ENCODE measurements at regions not wholly inside any gene's neighbourhood (a gene's known extent, or its start where the extent isn't known, plus 50 kb on each side); places are given as distances from the start of the nearest gene placed in this dataset.

DNA sequence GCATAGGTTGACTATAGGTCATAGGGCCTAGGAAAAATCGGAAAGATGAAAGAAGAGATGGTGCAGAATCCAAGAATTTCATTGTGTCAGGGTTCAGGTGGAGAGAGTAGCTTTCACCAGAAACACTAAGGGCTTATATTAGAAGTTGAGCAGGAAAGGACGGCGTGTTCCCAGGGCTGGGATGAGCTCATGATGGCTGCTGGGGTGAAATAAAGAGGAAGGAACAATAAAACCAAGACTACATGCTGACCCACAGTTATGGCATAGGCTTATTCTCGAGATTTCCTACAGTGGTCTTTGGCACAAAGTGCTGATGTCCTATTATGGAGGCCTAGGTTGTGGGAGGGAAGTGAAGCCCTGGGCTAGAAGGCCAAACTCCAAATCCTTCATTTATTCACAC, 195.8 kb downstream of the PTEN start:
- DNase-seq (ENCODE audit: low read depth in 2 of 2): no peak

DNA sequence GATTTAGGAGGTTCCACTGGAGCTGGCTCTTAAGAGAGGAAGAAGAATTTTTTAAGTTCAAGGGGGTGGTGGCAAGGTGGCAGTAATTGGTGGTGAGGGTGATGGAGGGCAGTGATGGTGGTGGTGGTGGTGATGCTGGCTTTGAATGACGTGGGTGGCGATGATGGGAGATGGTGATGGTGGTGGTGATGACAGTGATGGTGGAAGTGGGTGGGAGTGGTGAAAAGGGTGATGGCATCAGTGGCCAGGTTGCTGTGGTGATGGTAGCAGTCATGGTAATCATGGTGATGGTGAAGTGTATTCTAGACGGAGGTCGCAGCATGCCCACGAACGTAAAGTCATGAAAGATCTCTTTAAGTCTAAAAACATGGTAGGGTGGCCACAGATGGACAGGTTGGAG, 197.3 kb downstream of the PTEN start:
- DNase-seq (ENCODE audit: low read depth in 2 of 2): no peak

DNA sequence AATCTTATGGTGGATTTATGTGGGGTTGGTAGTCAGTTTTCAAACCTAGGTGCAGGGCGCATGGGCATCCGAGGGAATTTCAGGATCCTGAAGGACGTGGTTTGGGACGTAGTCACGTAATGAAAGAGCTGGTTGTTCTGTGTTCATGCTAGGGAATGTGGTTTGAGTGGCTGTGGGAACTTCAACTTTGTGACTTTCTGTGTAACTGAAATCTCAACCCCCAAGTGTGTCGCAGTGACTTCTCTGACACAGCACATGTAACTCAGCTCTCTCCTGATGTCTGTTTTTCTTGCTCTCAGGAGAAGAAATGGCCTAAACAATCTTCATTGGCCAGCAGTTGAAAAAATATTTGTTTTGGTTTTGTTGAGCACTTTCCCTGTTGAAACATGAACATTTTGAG, 199.0 kb downstream of the PTEN start:
- no peak for DNase-seq (ENCODE audit: low read depth in 2 of 2)

DNA sequence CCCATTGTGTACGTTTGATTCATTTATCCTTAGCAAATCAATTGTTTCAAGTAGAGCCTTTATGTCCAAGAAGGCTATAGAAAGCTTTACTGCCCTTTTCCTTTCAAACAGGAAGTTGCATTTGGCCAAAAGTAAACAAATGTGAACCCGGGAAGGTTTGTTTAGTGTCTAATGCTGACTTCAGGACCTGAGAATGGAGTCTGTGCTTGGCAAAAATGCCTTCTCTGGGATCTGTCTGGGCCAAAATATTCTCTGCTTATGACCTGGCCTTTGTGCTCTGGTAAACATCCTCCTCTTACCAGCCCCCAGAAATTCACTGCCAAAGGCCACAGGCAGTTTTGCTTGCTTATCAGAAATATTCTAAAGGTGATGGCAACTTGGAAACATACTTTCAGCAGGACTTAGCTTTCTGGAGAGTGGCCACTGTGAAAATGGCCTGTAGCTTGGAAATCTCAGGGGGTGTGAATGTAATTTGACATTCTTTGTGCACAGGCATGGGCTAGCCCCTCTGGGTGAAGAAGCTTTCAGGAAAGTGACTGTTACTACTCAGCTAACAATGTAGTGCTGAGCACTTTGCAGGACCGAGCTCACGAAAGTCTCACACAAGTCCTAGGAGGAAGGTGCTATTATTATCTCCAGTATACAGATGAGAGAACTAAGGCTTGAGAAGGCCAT, 199.5 kb downstream of the PTEN start:
- no peak for DNase-seq (ENCODE audit: low read depth in 2 of 2)

DNA sequence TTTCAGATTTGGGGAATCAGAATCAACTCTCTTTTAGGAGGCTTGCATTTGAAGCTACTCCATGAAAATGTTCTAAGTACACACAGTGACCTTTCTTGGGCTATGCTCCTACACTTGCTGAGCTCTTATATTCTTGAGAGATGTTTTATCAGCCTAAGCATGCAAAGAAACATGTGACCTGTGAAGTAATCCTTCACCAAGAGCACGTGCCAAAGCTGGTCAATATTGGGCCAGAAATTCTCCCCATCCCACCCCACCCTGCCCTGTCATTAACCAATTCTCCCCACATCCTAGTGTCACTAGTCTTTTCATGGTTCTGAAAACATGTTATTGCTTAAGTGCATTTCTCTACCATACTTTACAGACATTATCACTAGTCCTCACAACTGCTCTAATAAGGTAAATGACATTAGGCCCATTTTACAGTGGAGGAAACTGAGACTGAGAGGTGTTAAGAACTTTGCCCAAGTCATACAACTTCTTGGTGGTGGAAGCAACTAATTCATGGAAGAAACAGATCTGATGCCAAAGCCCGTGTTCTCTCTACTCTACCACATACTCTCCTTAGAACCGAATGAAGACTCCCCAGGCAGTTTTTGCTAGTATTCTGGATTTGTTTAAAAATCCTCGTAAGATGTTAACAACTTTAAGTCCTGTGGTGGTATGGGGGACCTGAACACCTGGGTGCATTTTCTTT, 200.6 kb downstream of the PTEN start:
- DNase-seq (ENCODE audit: low read depth in 2 of 2): no peak

DNA sequence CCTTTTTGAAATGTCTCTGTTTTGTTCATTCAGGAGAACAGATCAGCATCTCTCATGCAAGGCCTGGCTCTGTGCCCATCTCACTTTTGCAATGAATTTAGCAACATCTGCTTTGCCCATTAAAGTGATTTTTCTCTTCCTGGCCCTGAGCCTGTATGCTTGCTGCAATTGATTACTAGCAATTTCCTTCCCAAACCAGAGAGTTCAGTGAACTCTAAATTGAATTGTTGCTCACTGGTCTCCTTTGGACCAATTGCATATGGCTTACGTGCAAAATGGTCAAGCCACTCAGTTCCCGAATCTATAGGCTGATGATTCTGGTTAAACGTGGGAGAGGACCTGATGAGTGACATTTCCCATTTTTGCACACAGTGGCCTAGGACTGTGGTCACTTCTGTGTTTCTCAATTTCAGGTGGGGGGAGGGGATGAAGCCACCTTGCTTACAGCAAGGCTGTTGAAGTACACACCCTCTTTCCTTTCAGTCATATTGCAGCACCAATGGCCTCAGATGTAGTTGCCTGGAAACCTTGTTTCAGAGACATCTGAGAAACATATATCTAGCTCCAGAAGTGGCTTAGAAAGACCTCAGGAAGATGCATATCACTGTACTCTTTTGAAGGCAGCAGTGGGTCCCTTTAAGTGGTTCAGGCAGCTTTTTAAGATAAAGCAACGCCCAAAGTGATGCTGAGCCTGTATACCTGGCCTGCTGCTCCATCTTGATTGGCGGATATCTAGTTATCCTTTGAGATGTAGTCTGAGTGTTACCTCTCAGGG, 201.4 kb downstream of the PTEN start:
- DNase-seq (ENCODE audit: low read depth in 2 of 2): no peak

DNA sequence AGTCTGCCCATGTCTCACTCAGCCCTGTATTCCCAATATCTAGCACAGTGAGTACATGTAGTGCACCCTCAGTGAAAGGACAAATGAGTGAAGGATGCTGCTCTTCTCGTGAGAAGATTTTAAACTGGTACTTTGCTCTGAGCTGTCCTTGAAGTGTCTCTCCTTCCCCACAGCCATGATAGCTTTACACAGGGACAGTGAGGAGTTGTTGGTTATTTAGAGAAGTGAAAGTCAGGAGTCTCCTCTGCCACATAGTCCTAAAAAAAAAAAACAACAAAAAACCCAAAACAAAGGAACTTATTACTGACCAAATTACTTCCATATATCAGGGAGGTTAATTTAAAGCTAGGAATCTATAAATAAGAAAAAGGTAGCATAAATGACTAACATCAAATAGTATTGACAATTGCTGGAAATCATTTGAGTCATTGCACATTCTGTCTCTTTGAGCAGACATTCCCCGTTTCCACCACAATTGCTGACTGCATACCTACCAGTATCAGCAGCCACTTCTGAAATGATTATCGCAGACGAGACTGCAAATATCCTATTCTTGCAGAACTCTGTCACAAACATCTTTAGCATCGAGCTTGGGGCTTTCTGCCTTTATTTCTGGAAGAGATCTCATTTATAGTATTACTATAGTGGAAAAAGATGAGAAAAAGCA, 202.1 kb downstream of the PTEN start:
- no peak for DNase-seq (ENCODE audit: low read depth in 2 of 2)

DNA sequence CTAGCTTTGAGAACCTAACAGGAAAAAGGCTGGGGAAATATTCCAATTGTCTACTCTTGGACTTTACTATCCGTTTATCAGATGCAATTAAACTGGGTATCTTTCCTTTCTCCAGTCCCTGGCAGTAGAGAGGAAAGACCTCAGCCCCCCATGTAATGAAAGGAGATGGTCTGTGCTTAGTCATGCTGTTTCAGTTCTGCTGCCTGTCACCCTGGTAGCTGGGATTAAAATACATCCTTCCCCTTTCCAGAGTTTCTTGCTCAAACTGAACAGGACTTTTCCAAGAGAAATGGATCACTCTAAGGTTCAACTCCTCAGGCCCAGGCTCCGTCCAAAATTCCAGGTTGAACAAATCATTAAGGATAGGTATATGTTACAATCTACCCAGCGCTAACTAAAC, 202.9 kb downstream of the PTEN start:
- DNase-seq (ENCODE audit: low read depth in 2 of 2): no peak

DNA sequence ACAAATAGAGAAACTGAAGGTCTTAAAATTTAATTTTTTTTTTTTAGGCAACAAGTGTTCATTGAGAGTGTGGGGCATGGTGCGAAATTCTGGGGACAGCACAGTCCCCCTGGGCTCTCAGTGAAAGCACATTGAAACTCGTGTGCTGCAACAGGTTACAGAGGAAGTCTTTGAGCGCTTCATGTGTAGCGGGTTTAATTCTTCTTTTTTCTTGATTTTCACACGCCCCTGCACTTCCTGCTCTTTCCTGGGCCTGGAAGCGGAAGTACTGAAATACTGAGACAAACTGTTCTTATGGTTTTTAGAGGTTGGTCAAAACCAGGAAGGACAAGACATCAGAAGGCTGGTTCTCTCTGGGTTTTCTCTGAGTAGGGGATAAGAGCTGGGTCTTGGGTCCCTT, 203.5 kb downstream of the PTEN start:
- no peak for DNase-seq (ENCODE audit: low read depth in 2 of 2)

DNA sequence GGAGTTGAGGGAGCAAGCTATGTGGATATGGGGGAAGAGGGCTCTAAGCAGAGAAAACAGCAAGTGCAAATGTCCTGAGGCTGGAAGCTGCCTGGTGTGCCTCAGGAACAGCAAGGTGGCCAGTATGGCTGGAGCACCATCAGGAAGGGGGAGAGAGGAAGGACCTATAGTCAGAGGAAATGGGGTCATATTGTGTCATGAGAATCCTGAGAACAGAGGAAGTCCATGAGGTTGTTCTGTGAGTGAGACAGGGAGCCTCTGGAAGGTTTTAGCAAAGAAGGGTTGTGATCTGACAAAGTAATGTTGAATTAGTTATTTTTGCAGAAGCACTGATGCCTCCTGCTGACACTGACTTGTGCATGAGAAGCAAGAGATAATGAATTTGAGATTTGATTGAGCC, 204.3 kb downstream of the PTEN start:
- DNase-seq (ENCODE audit: low read depth in 2 of 2): no peak

DNA sequence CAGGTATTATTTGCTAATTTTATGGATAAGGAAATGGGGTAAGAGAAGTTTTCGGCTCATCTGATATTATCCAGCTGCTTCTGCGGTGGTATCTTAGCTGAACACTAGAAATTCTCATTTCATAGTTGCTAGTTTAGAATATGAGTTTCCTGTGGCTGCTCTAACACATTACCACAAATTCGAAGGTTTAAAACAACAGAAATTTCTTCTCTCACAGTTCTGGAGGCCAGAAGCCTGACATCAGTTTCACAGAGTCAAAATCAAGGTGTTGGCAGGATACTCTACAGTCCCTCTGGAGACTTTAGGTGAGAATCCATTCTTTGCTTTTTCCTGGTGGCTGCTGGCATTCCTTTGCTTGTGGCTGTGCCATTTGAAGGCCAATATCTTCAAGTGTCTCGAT, 205.9 kb downstream of the PTEN start:
- DNase-seq (ENCODE audit: low read depth in 2 of 2): no peak

DNA sequence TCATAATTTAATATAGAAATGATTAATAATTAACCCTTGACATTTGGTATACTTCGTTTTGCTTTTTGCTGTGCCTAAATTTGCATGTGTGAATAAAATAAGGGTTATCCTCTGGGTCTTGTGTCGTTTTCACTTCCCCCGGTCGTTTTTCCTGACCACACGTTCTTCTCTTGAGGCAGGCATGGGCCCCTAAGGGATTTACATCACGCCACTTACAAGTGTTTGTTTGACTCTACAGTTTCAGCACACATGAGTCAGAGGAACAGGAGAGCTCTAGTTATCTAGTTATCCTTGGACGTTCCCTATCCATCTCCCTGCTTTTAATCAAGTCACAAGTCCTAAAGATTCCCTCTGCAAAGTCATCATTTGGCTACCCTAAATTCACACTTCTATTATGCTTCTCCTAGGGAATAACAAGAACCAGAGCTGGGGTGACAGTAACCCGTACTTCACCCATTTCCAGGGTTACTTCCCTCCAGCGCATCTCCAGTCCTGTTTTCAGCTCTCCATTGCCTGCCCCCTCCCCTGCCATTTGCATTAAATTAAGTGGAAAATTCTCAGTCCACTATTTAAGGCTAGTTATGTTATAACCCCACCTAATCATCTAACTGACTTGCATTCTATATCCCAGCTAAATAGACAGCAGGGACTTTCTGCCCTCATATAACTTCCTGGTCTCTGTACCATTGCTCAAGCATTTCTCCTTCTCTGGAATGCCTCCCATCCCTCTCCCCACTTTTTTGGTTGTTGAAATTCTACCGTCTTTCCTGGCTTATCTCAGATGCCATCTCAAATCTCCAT, 206.9 kb downstream of the PTEN start:
- DNase-seq (ENCODE audit: low read depth in 2 of 2): no peak

DNA sequence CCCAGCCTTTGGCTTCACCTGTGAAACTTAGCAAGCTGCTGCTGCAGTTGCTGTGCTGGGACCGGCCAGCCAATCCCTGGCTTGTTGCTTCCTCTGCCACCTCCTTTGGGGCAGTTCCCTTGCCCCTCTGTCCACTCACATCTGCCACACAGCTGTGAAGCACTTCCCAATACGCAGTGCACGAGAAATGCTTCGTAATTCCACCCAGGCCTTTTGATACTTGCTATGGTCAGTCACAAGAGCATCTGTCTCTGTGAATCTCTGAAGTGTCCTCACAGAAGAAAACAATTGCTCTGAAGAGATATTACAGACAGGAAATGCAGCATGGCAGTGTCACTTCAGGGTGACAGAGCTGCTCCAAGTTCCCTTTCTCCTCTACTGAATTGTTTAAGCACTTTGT, 208.5 kb downstream of the PTEN start:
- DNase-seq (ENCODE audit: low read depth in 2 of 2): no peak

DNA sequence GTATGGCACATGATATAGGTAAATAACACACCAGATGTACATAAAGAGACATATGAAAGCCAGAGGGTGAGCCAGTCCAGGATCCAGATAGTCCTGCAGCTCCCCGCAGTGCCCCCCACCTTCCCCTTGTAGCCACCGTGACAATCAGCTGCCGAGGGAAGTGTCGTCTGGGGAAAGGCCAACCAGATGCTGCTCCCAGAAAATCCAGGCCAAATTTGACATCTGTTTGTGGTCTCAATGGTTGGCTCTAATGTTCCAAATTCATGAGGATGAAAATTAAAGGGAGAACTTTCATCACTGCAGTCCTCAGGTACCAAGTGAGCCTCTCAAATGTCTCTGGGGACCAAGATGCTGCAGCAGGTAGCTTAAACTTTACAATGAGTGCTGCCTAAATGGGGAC, 210.3 kb downstream of the PTEN start:
- no peak for DNase-seq (ENCODE audit: low read depth in 2 of 2)

DNA sequence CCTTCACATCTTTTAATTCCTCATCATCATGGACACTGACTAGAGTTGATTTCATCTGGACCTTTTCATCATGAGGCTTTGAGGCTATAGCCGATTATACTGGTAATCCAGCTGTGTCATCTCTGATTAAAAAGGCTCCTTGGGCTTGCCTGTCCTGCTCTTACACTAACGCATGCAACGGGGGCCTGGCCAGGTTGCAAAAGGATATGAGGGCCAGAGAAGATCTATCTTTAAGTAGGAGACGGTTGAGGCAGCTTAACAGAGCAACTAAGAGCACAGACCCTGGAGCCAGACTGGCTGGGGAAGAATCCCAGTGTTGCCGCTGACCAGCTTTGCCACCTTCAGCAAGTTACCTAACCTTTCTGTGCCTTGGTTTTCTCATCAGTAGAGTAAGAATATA, 211.5 kb downstream of the PTEN start:
- no peak for DNase-seq (ENCODE audit: low read depth in 2 of 2)

DNA sequence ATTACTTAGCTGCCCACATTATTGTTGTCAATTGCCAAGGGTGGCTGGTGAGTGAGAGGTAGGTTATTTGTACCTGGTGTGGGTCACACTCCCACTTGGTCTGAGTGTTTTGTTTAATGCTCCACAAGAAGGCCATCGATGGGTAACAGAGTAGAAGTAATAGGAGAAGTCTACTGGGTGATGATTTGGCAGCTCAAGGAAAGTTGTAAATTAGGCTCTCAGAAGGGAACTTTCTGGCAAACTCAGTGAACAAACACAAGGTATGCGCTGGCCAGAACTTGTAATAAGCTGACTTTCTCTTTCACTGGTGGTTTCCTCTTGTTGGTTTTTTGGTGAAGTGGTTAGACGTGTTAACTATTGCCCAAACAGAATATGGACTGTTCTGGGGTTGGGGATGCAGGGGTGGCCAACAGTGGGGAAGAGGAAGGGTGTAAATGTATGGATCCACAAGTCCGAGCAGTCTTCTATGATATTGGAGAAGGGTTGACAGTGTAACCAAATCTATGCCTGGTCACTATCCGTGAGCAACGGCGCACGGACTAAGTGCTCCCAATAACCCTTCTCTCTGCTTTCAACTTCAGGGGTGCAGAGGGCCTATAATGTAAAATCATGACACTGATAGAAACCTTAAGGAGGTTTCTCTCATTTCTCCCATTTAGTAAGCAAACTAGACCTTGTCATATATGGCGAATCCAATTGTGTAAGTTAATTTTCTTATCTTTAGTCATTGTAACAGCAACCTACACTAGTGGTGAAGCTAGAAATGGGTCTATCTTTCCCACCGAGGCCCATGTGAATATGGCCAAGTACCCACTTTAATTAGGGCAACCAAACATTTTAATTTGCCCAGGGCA, 212.8 kb downstream of the PTEN start:
- no peak for DNase-seq (ENCODE audit: low read depth in 2 of 2)

DNA sequence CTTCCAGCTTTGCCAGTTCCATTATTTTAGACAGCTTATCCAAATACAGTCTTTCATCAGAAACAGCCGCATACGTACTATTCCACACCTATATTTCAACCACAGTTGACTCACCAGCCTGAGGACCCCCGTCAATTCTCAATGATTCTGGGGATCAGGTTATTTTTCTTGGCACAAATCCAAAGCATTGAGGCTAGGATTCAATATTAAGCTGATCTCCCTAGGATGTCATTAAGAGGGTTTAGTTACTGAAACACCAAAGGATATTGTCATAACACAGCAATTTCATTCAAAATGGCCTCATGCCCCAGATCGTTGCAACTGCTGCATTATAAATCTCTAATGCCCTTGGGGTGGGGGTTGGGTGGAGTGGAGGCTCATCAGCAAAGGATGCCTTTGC, 214.6 kb downstream of the PTEN start:
- no peak for DNase-seq (ENCODE audit: low read depth in 2 of 2)

DNA sequence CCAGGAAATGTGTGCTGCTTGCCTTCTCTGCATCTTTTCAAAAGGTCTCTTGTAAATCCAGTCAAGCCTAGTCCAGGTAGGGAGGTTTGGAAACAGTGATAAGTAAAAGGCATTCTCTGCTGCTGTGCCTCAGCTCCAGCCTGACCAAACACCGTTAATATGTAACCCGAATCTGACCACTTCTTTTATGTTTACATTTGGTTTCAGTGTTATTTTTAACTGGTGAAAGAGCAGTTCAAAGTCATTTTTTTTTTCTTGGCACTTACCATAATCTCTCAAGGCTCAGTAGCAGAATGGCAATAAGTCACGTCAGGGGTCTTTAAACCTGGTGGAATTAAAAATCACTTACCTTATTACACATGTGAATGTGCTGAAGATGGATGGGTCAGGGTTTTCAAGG, 216.8 kb downstream of the PTEN start:
- DNase-seq (ENCODE audit: low read depth in 2 of 2): no peak

DNA sequence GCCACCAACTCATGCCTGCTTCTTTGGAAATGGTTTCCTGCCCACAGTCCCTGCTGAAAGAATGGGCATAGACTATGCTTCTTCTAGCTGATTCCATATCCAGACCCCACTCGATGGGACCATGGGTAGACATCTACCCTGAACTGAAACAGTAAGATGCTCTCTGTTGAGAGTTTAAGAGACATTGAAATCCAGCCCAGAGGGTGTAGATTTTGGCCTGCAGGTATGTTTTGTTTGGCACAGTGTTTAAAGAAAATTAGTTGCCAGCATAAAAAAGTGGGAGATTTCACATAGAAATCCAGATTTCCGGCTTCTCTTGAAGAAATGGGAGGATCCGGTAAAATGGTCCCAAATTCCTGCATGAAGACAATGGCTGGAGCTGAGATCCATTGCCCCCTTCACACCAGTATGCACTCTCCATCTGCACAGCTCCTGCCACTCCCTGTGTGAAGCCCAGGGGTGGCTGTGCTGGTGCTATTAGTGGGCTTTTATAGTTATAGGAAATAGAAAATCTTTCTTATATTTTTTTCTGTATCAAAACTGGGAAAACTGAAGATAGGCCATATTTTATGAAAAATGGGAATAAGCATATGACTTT, 218.1 kb downstream of the PTEN start:
- no peak for DNase-seq (ENCODE audit: low read depth in 2 of 2)

DNA sequence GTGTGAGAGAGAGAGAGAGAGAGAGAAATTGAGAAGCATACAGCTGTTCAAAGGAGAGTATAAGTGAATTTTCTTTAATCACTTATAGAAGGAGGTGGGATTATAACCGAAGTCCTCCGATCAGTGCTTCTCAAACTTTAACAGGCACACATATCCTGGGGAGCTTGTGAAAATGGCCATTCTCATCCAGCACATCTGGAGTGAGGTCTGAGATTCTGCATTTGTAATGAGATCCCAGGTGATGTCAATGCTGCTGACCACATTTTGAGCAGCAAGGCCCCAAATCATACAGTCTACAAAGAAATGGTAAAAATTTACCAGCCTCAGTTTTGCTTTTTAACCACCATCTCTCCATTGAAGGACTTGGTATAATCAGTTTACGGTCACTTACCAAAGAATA, 219.0 kb downstream of the PTEN start:
- DNase-seq (ENCODE audit: low read depth in 2 of 2): no peak
